Loucy (cell line): ENCODE measurements at regions not wholly inside any gene's neighbourhood (a gene's known extent, or its start where the extent isn't known, plus 50 kb on each side); places are given as distances from the start of the nearest gene placed in this dataset.

Source experiments
- EZH2phosphoT487 ChIP-seq: fragments of 200-600 bp; IDR thresholded peaks from 2 replicates; pipeline ENCODE4 v1.6.1; 2018; ENCODE audit warnings: antibody characterized with exemption, mild to moderate bottlenecking, moderate library complexity, borderline replicate concordance
- TF ChIP-seq, protein P1 (sequence below): fragments of 200-600 bp; sonication (generic); conservative IDR thresholded peaks from 2 replicates; pipeline ENCODE4 v1.5.1; 2014; ENCODE audit warnings: mild to moderate bottlenecking, antibody characterized with exemption, low read length

- TF ChIP-seq, protein P1, sequence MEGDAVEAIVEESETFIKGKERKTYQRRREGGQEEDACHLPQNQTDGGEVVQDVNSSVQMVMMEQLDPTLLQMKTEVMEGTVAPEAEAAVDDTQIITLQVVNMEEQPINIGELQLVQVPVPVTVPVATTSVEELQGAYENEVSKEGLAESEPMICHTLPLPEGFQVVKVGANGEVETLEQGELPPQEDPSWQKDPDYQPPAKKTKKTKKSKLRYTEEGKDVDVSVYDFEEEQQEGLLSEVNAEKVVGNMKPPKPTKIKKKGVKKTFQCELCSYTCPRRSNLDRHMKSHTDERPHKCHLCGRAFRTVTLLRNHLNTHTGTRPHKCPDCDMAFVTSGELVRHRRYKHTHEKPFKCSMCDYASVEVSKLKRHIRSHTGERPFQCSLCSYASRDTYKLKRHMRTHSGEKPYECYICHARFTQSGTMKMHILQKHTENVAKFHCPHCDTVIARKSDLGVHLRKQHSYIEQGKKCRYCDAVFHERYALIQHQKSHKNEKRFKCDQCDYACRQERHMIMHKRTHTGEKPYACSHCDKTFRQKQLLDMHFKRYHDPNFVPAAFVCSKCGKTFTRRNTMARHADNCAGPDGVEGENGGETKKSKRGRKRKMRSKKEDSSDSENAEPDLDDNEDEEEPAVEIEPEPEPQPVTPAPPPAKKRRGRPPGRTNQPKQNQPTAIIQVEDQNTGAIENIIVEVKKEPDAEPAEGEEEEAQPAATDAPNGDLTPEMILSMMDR: no peak
- no peak for TF ChIP-seq EZH2phosphoT487
Observed at GRCh38 chr13:106182404-106182803, 353.1 kb downstream of the EFNB2 start.
